Head of caudate nucleus (tissue), 42 donors: ENCODE measurements at regions not wholly inside any gene's neighbourhood (a gene's known extent, or its start where the extent isn't known, plus 50 kb on each side); places are given as distances from the start of the nearest gene placed in this dataset.

ENCODE experiments used
- DNase-seq, 42 donors: peaks; one replicate each; pipeline versions ENCODE4 v3.0.0 to v3.0.0-alpha.2; 2020 to 2021; ENCODE audit warnings: mixed read lengths in 7 of 42
- intact Hi-C: fragments of 100-400 bp; cut with DNase I; formaldehyde crosslinking; loops from one replicate; pipeline ENCODE4 v1.15.0; 2022

- intact Hi-C loops, result no loop called here
- peak in 2 of 42 donors; percentile 8 to 18 for DNase-seq
Observed at GRCh38 chr1:38133304-38133703, 86.7 kb upstream of the POU3F1 start.

GRCh38 chr1:38132681-38133080 lies 86.1 kb upstream of the POU3F1 start:
- intact Hi-C loops, result no loop called here
- peak in 1 of 42 donors; percentile 3 for DNase-seq

- intact Hi-C loops, result no loop called here
- peak in 1 of 42 donors; percentile 15 for DNase-seq
Observed at GRCh38 chr1:38131024-38131585, 84.5 kb upstream of the POU3F1 start.

- peak in 1 of 42 donors; percentile 11 for DNase-seq
- intact Hi-C loops, result no loop called here
Observed at GRCh38 chr1:38129971-38130370, 83.4 kb upstream of the POU3F1 start.

GRCh38 chr1:38129473-38129872 lies 82.9 kb upstream of the POU3F1 start:
- peak in 1 of 42 donors; percentile 13 for DNase-seq
- intact Hi-C loops, result no loop called here

- DNase-seq, result peak in 1 of 42 donors; percentile 7
- intact Hi-C loops, result no loop called here
Observed at GRCh38 chr1:38128926-38129453, 82.4 kb upstream of the POU3F1 start.

- intact Hi-C loops, result no loop called here
- DNase-seq, result peak in 1 of 42 donors; percentile 13
Observed at GRCh38 chr1:38128511-38128910, 81.9 kb upstream of the POU3F1 start.

- intact Hi-C loops, result no loop called here
- DNase-seq, result no peak
Observed at GRCh38 chr1:38127428-38127827, 80.8 kb upstream of the POU3F1 start.

GRCh38 chr1:38126970-38127369 lies 80.4 kb upstream of the POU3F1 start:
- intact Hi-C loops, result no loop called here
- DNase-seq, result peak in 1 of 42 donors; percentile 25

GRCh38 chr1:38125837-38126520 lies 79.4 kb upstream of the POU3F1 start:
- intact Hi-C loops, result no loop called here
- peak in 1 of 42 donors; percentile 15 for DNase-seq

GRCh38 chr1:38125016-38125415 lies 78.4 kb upstream of the POU3F1 start:
- peak in 1 of 42 donors; percentile 6 for DNase-seq
- intact Hi-C loops, result no loop called here

GRCh38 chr1:38123356-38124135 lies 77.0 kb upstream of the POU3F1 start:
- intact Hi-C loops, result no loop called here
- DNase-seq, result peak in 8 of 42 donors; percentile 23 to 67 (median 39)

GRCh38 chr1:38121231-38121680 lies 74.7 kb upstream of the POU3F1 start:
- intact Hi-C loops, result no loop called here
- no peak for DNase-seq

- intact Hi-C loops, result no loop called here
- no peak for DNase-seq
Observed at GRCh38 chr1:38120552-38121230, 74.1 kb upstream of the POU3F1 start.

GRCh38 chr1:38118976-38119375 lies 72.4 kb upstream of the POU3F1 start:
- peak in 1 of 42 donors; percentile 20 for DNase-seq
- intact Hi-C loops, result no loop called here

GRCh38 chr1:38117444-38117887 lies 70.9 kb upstream of the POU3F1 start:
- intact Hi-C loops, result no loop called here
- peak in 13 of 42 donors; percentile 9 to 67 (median 27) for DNase-seq

- peak in 12 of 42 donors; percentile 26 to 62 (median 36) for DNase-seq
- intact Hi-C loops, result no loop called here
Observed at GRCh38 chr1:38115682-38116202, 69.1 kb upstream of the POU3F1 start.

GRCh38 chr1:38115226-38115625 lies 68.6 kb upstream of the POU3F1 start:
- intact Hi-C loops, result no loop called here
- no peak for DNase-seq
